ENCODE measurements at regions not wholly inside any gene's neighbourhood (a gene's known extent, or its start where the extent isn't known, plus 50 kb on each side); places are given as distances from the start of the nearest gene placed in this dataset.

- H3K9me2 ChIP-seq (ENCODE audit: insufficient read depth, low read length), result no peaks in the 10 kb centered on the region
- no peak overlapping the region for H3K27ac ChIP-seq (ENCODE audit: low read depth, low read length, poor library complexity, severe bottlenecking)
- H2AFZ ChIP-seq (ENCODE audit: low read length), result no peak overlapping the region
- H3K36me3 ChIP-seq (ENCODE audit: insufficient read depth, low read length), result no peaks in the 10 kb centered on the region
- intact Hi-C loops (cut with micrococcal nuclease; ENCODE audit: unreplicated experiment), result no loop called here
- DNase-seq (ENCODE audit: low spot score), result no peak
- H3K4me2 ChIP-seq (ENCODE audit: low read length), result no peak overlapping the region
- BruUV-seq (replicated peaks), result no TSS peak
- CTCF ChIA-PET (ENCODE audit: unreplicated experiment), result no interaction called here
- TF ChIP-seq CTCF (conservative IDR thresholded peaks at IDR 0.05; ENCODE audit: low read length) (no peak), EZH2phosphoT487 (IDR thresholded peaks at IDR 0.05; ENCODE audit: borderline replicate concordance, low read depth, low read length) (no peak)
- no peaks in the 10 kb centered on the region for H3K4me1 ChIP-seq (ENCODE audit: insufficient read depth, low read length, poor library complexity, severe bottlenecking)
- no peaks in the 10 kb centered on the region for H4K20me1 ChIP-seq (ENCODE audit: insufficient read depth, low read length)
- no peaks in the 10 kb centered on the region for H3K79me2 ChIP-seq (ENCODE audit: insufficient read depth, low read depth, low read length)
- H3K9me3 ChIP-seq (ENCODE audit: low read length), result no peaks in the 10 kb centered on the region
- POLR2A ChIA-PET, result interaction anchor here (1.0 kb wide), 1 partner anchor 41 kb away, joined by 3 read pairs; no protein-coding TSS in a partner anchor
- no peak overlapping the region for H3K4me3 ChIP-seq (ENCODE audit: low read depth, low read length, poor library complexity, severe bottlenecking)
These were observed 52.0 kb upstream of the RANBP6 start for GRCh38 chr9:6067426-6067825.
